PC-9 (cell line): ENCODE measurements at regions not wholly inside any gene's neighbourhood (a gene's known extent, or its start where the extent isn't known, plus 50 kb on each side); places are given as distances from the start of the nearest gene placed in this dataset.
"Not testable (repeated sequence)": the region's sequence is repeated elsewhere in the genome, so short reads cannot be mapped to it uniquely, and the experiment has no call there.

Experiments
- CTCF ChIP-seq: fragments of 200-600 bp; sonication (generic); conservative IDR thresholded peaks from 2 replicates; pipeline ENCODE4 v1.6.1; 2017; ENCODE audit warnings: mixed run types, antibody characterized with exemption, mild to moderate bottlenecking, moderate library complexity
- EZH2 ChIP-seq: fragments of 200-600 bp; sonication (generic); IDR thresholded peaks from 2 replicates; pipeline ENCODE4 v1.8.0; 2017; ENCODE audit warnings: antibody characterized with exemption, low read depth

GRCh38 chr2:111488451-111488850, 367.7 kb downstream of the BCL2L11 start:
- TF ChIP-seq CTCF, EZH2: not testable (repeated sequence)
